Endothelial cell of umbilical vein (primary cell): ENCODE measurements at regions not wholly inside any gene's neighbourhood (a gene's known extent, or its start where the extent isn't known, plus 50 kb on each side); places are given as distances from the start of the nearest gene placed in this dataset.

Experiments
- BruUV-seq: library from RNA; stranded (reverse); fragments of 400-500 nt; replicated peaks from 2 replicates; lab custom pipeline; 2021; lab: Mats Ljungman, UMichigan
- CTCF ChIA-PET: fragments of 300-600, 350-600 bp; sonication (Branson Sonifier 250); formaldehyde crosslinking; loops from one replicate; lab custom pipeline; 2021; ENCODE audit warnings: antibody characterized with exemption, inconsistent platforms; lab: Charles Lee
- POLR2A ChIA-PET: fragments of 300-600, 350-600 bp; sonication (Branson Sonifier 250); formaldehyde crosslinking; loops from one replicate; lab custom pipeline; 2021; ENCODE audit warnings: antibody characterized with exemption, inconsistent platforms; lab: Charles Lee
- DNase-seq: peaks from one replicate; pipeline ENCODE4 v3.0.0-alpha.2; 2011; ENCODE audit warnings: low read depth, low spot score
- FAIRE-seq: peaks from 2 replicates; lab custom pipeline; 2011; peaks lifted over from hg19 to GRCh38; lab: Jason Lieb, UNC
- H2AFZ ChIP-seq: 2 replicates; pipeline ENCODE4 v1.6.0; 2012; ENCODE audit warnings: low read depth, low read length, control low read depth, inconsistent platforms
- H3K27ac ChIP-seq: 2 replicates; pipeline ENCODE4 v1.5.1; 2011; ENCODE audit warnings: low read depth, mild to moderate bottlenecking, control low read depth, low read length, moderate library complexity; ENCODE audit not compliant: insufficient read depth
- H3K27me3 ChIP-seq, 2 experiments: 2 replicates each; pipeline versions ENCODE4 v1.6.0 to v1.6.1; 2011; ENCODE audit warnings: low read length in 2 of 2, mixed read lengths in 1 of 2; ENCODE audit not compliant: control insufficient read depth in 2 of 2, insufficient read depth in 2 of 2
- H3K36me3 ChIP-seq, 2 experiments: 2 replicates in 1 of 2; 3 replicates in 1 of 2; pipeline ENCODE4 v1.5.1; 2011; ENCODE audit warnings: low read length in 2 of 2, mild to moderate bottlenecking in 1 of 2, moderate library complexity in 1 of 2; ENCODE audit not compliant: control insufficient read depth in 2 of 2, insufficient read depth in 2 of 2; ENCODE audit errors: extremely low read depth in 1 of 2
- H3K4me1 ChIP-seq: 3 replicates; pipeline ENCODE4 v1.5.1; 2011; ENCODE audit warnings: mild to moderate bottlenecking, low read length; ENCODE audit not compliant: control insufficient read depth, insufficient read depth; ENCODE audit errors: extremely low read depth
- H3K4me2 ChIP-seq: 2 replicates; pipeline ENCODE4 v1.6.1; 2011; ENCODE audit warnings: low read length, control low read depth, mixed read lengths; ENCODE audit not compliant: insufficient read depth
- H3K4me3 ChIP-seq, 3 experiments: fragments of 200-600 bp in 1 of 3; sonication (generic), shearing (Covaris generic) in 1 of 3; replicated peaks in 1 of 3; 2 replicates each; pipeline ENCODE4 v1.5.1; 2011 to 2016; ENCODE audit warnings: control low read depth in 3 of 3, low read length in 3 of 3, mild to moderate bottlenecking in 2 of 3, inconsistent platforms in 1 of 3, low read depth in 1 of 3, moderate library complexity in 1 of 3; ENCODE audit not compliant: insufficient read depth in 1 of 3
- H3K79me2 ChIP-seq: 2 replicates; pipeline ENCODE4 v1.6.0; 2012; ENCODE audit warnings: low read length, inconsistent platforms; ENCODE audit not compliant: control insufficient read depth, insufficient read depth
- H3K9ac ChIP-seq: replicated peaks from 2 replicates; pipeline ENCODE3; 2011; ENCODE audit warnings: low read length, control low read depth; ENCODE audit not compliant: insufficient read depth; ENCODE audit errors: extremely low read depth
- H3K9me1 ChIP-seq: replicated peaks from 3 replicates; pipeline ENCODE4 v1.6.0; 2011; ENCODE audit warnings: mild to moderate bottlenecking, low read length; ENCODE audit not compliant: control insufficient read depth, insufficient read depth; ENCODE audit errors: extremely low read depth
- H3K9me3 ChIP-seq: replicated peaks from 2 replicates; pipeline ENCODE4 v1.5.1; 2012; ENCODE audit warnings: low read length, inconsistent platforms; ENCODE audit not compliant: control insufficient read depth, insufficient read depth
- H4K20me1 ChIP-seq: replicated peaks from 2 replicates; pipeline ENCODE3; 2011; ENCODE audit warnings: mild to moderate bottlenecking, low read length; ENCODE audit not compliant: control insufficient read depth, insufficient read depth; ENCODE audit errors: extremely low read depth
- CTCF ChIP-seq, 2 donors: IDR thresholded peaks; 1 replicate in 1 of 2; 2 replicates in 1 of 2; pipeline ENCODE4 v1.5.1; 2011; ENCODE audit warnings: low read length in 2 of 2, mild to moderate bottlenecking in 2 of 2, moderate library complexity in 2 of 2, control low read depth in 1 of 2, inconsistent platforms in 1 of 2, low read depth in 1 of 2; ENCODE audit not compliant: insufficient read depth in 1 of 2; ENCODE audit errors: extremely low read depth in 1 of 2
- EZH2 ChIP-seq: IDR thresholded peaks from 2 replicates; pipeline ENCODE4 v1.6.1; 2012; ENCODE audit warnings: borderline replicate concordance, low read depth, mild to moderate bottlenecking, moderate library complexity, low read length, inconsistent platforms; ENCODE audit not compliant: severe bottlenecking
- FOS ChIP-seq: IDR thresholded peaks from 2 replicates; pipeline ENCODE4 v1.6.1; 2011; ENCODE audit warnings: mild to moderate bottlenecking, low read length, moderate library complexity, borderline replicate concordance; ENCODE audit not compliant: insufficient read depth
- GATA2 ChIP-seq: IDR thresholded peaks from 2 replicates; pipeline ENCODE4 v1.7.0; 2011; ENCODE audit warnings: low read depth, mild to moderate bottlenecking, moderate library complexity, mixed read lengths, low read length; ENCODE audit not compliant: insufficient read length, insufficient read depth
- JUN ChIP-seq: IDR thresholded peaks from 2 replicates; pipeline ENCODE4 v1.6.1; 2011; ENCODE audit warnings: borderline replicate concordance, low read depth; ENCODE audit not compliant: insufficient read length, insufficient read depth
- MAX ChIP-seq: IDR thresholded peaks from 2 replicates; pipeline ENCODE4 v1.6.1; 2011; ENCODE audit not compliant: insufficient read depth, insufficient read length
- MYC ChIP-seq: IDR thresholded peaks from one replicate; pipeline ENCODE4 v1.6.1; 2011; ENCODE audit warnings: mild to moderate bottlenecking, low read depth, low read length
- POLR2A ChIP-seq: IDR thresholded peaks from 2 replicates; pipeline ENCODE4 v1.6.1; 2012; ENCODE audit warnings: low read depth, mild to moderate bottlenecking, control low read depth, low read length
- POLR2AphosphoS5 ChIP-seq: IDR thresholded peaks from 2 replicates; pipeline ENCODE4 v1.6.1; 2012; ENCODE audit warnings: low read depth, mild to moderate bottlenecking, control low read depth, low read length, moderate library complexity; ENCODE audit not compliant: insufficient read depth
- dilution Hi-C: fragments of 300-500 bp; cut with MboI; formaldehyde crosslinking; loops from one replicate; pipeline ENCODE4 v1.15.0; 2019; ENCODE audit warnings: low sequenced_read_pairs; ENCODE audit not compliant: extremely low pct_ligation_motif_present
- intact Hi-C: fragments of 100-400 bp; cut with micrococcal nuclease; formaldehyde crosslinking; loops from one replicate; pipeline ENCODE4 v1.10.0; 2022

- Histone ChIP-seq H2AFZ (no peak overlapping the region), H3K79me2 (no peaks in the 10 kb centered on the region), H3K4me3 (no peak overlapping the region), H3K4me2 (no peak overlapping the region), H3K27me3 (no peaks in the 10 kb centered on the region), H3K9ac (no peak overlapping the region), H3K9me3 (peaks cover 1% of the 10 kb centered on the region), H4K20me1 (no peaks in the 10 kb centered on the region), H3K36me3 (no peaks in the 10 kb centered on the region), H3K4me1 (no peaks in the 10 kb centered on the region), H3K9me1 (no peaks in the 10 kb centered on the region), H3K27ac (no peak overlapping the region)
- DNase-seq (no peak), FAIRE-seq (no peak)
- BruUV-seq: no TSS peak
- TF ChIP-seq POLR2A: no peak
- TF ChIP-seq POLR2AphosphoS5: no peak
- TF ChIP-seq FOS: no peak
- ChIA-PET CTCF (no interaction called here), POLR2A (no interaction called here)
- intact Hi-C loops (no loop called here), dilution Hi-C loops (no loop called here)
Measured at GRCh38 chr21:21734088-21734487, 735.9 kb downstream of the NCAM2 start.

- H3K4me2 ChIP-seq: no peak overlapping the region
Measured at GRCh38 chr21:21737186-21737585, 739.0 kb downstream of the NCAM2 start.

More at GRCh38 chr21:21737186-21737585, 739.0 kb downstream of the NCAM2 start:
- Histone ChIP-seq H3K36me3 (no peaks in the 10 kb centered on the region), H3K9me3 (peaks cover 1% of the 10 kb centered on the region), H3K4me1 (no peaks in the 10 kb centered on the region), H3K79me2 (no peaks in the 10 kb centered on the region), H4K20me1 (no peaks in the 10 kb centered on the region), H3K9ac (no peak overlapping the region), H3K27ac (no peak overlapping the region), H3K27me3 (no peaks in the 10 kb centered on the region), H3K4me3 (no peak overlapping the region), H3K9me1 (no peaks in the 10 kb centered on the region), H2AFZ (no peak overlapping the region)
- dilution Hi-C loops (no loop called here), intact Hi-C loops (no loop called here)
- DNase-seq: no peak
- no peak for TF ChIP-seq POLR2A
- no peak for TF ChIP-seq FOS
- TF ChIP-seq JUN: no peak
- TF ChIP-seq CTCF (IDR thresholded peaks at IDR 0.05; ENCODE audit: extremely low read depth in 1 of 2, insufficient read depth in 1 of 2, low read depth in 1 of 2, low read length in 2 of 2): no peak
- no peak for TF ChIP-seq MAX
- no peak for TF ChIP-seq GATA2
- TF ChIP-seq EZH2: no peak
- no peak for TF ChIP-seq MYC
- TF ChIP-seq POLR2AphosphoS5: no peak
- FAIRE-seq: no peak
- no TSS peak for BruUV-seq
- ChIA-PET POLR2A (no interaction called here), CTCF (no interaction called here)
